Adrenal gland (tissue), 9 donors: ENCODE measurements at regions not wholly inside any gene's neighbourhood (a gene's known extent, or its start where the extent isn't known, plus 50 kb on each side); places are given as distances from the start of the nearest gene placed in this dataset.
"Not testable (repeated sequence)": the region's sequence is repeated elsewhere in the genome, so short reads cannot be mapped to it uniquely, and the experiment has no call there.

Source experiments
- DNase-seq, 7 donors: peaks; one replicate each; pipeline ENCODE4 v3.0.0-alpha.2; 2019 to 2020
- H3K27ac ChIP-seq, 5 donors: fragments of 200-600 bp; sonication (generic) in 4 of 5; 1 replicate in 3 of 5; 2 replicates in 2 of 5; pipeline versions ENCODE4 v1.5.1 to v1.8.0; 2016 to 2020; ENCODE audit warnings: mild to moderate bottlenecking in 1 of 5
- H3K27me3 ChIP-seq: fragments of 200-600 bp; 2 replicates; pipeline ENCODE4 v1.8.0; 2021
- H3K36me3 ChIP-seq, 2 donors: fragments of 200-600 bp; replicated peaks in 1 of 2; 1 replicate in 1 of 2; 2 replicates in 1 of 2; pipeline versions ENCODE4 v1.5.1 to v1.8.0; 2018 to 2022
- H3K4me1 ChIP-seq, 2 donors: fragments of 200-600 bp; replicated peaks in 1 of 2; 1 replicate in 1 of 2; 2 replicates in 1 of 2; pipeline versions ENCODE4 v1.5.1 to v1.8.0; 2018 to 2021
- H3K4me3 ChIP-seq, 4 donors: fragments of 200-600 bp; sonication (generic) in 3 of 4; one replicate each; pipeline ENCODE4 v1.5.1; 2016 to 2018
- H3K9me3 ChIP-seq, 3 donors: fragments of 200-600 bp; sonication (generic) in 1 of 3; replicated peaks in 1 of 3; 1 replicate in 2 of 3; 2 replicates in 1 of 3; pipeline versions ENCODE4 v1.5.1 to v1.8.0; 2016 to 2021
- WGBS, 4 donors: extraction: QIAGEN DNeasy Blood & Tissue Kit in 2 of 4; methylation state at CpG; one replicate each; pipeline versions ENCODE4 v1.1.5 to v1.1.7; 2013 to 2017; 5-methylcytosine and 5-hydroxymethylcytosine counted together
- intact Hi-C, 2 donors: fragments of 100-400 bp; cut with DNase I; formaldehyde crosslinking; loops; one replicate each; pipeline versions ENCODE4 v1.14.1 to v1.15.0; 2022 to 2023
- donor health status: healthy with polysubstance abuse.
- donor health status: Bipolar disorder and iron deficiency.
- donor health status: DM: yes; HTN: yes; CAD: no.
- donor health status: DM: no; HTN: no; CAD: no.
- donor health status: DM: no; HTN: no; CAD: no.

DNA sequence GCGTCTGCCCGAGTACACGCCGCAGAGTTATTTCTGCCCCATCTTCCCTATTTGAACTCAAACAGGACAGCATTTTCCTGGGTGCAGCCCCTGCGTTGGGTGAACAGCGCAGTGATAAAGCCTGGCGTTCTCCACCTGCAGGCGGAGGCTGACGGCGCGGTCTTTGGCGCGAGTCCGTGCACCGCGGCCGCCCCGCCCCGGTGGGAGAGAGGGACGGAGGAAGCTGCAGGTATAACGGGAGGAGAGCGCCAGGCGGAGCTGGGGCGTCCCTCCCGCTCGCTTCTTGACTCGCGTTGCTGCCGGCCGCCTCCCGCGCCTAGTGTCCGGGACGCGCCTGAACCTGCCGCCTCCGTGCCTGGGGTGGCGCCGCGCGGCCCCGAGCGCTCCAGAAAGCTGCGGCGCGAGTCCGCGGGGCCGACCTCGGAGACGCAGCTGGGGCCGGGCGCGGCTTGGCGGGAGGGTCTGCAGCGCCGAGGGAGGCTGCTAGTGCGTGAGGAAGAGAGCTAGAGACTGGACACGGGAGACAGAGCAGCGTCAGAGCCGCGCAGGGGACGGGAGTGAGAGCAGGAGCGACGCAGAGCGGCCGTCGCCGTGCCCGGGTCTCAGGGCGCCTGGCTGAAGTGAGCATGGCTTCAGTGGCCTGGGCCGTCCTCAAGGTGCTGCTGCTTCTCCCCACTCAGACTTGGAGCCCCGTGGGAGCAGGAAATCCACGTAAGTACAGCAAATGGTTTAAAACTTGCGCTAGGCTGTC, 140.7 kb downstream of the SPATA31A7 start:
- H3K4me1 ChIP-seq, H3K9me3 ChIP-seq, H3K27ac ChIP-seq, H3K4me3 ChIP-seq, intact Hi-C loops, H3K36me3 ChIP-seq, H3K27me3 ChIP-seq: not testable (repeated sequence)
- 0 to 8% (median 1%) methylated on average over 2 to 42 of the region's 75 CpGs for WGBS, 4 donors
- peak in 4 of 7 donors; percentile 4 to 41 (median 10) for DNase-seq

DNA sequence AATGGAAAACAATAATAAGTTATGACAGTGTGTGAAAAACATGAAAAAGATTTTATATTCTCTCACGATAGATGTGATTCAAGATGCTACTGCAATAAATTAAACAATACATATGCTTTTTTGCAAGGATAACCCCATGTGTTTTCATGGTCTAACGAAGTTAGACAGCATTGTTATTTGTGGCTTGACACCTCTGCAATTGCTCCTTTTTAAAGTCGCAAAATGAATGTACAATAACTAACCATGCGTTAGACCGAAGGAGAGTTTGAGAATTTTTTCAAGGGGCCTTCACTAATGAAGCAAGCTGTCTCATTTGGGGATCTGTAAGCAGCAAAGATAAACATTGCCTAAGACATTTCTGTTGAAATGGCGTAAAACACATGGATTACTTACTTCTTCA, 167.1 kb downstream of the SPATA31A7 start:
- H3K9me3 ChIP-seq, H3K4me1 ChIP-seq, DNase-seq, H3K27me3 ChIP-seq, H3K27ac ChIP-seq, H3K4me3 ChIP-seq, H3K36me3 ChIP-seq, intact Hi-C loops: not testable (repeated sequence)
- WGBS, 4 donors, result 50 to 81% methylated on average over 1 to 2 of the region's 6 CpGs; no CpG with 5 or more reads in 2 of the 4 donors

GRCh38 chr9:61374390-61374789, 184.6 kb downstream of the SPATA31A7 start:
- intact Hi-C loops, H3K27ac ChIP-seq: not testable (repeated sequence)
- WGBS, 4 donors, result 67 to 69% methylated on average over 1 of the region's 1 CpG; no CpG with 5 or more reads in 2 of the 4 donors

GRCh38 chr9:61376159-61376558, 186.3 kb downstream of the SPATA31A7 start:
- H3K9me3 ChIP-seq, H3K4me1 ChIP-seq, H3K36me3 ChIP-seq, H3K27me3 ChIP-seq, H3K27ac ChIP-seq, intact Hi-C loops, H3K4me3 ChIP-seq, DNase-seq: not testable (repeated sequence)
- no CpG with 5 or more reads among the region's 4 CpGs for WGBS, 4 donors

More at GRCh38 chr9:61374390-61374789, 184.6 kb downstream of the SPATA31A7 start:
- H3K4me3 ChIP-seq, H3K36me3 ChIP-seq, H3K9me3 ChIP-seq, DNase-seq, H3K4me1 ChIP-seq, H3K27me3 ChIP-seq: not testable (repeated sequence)

DNA sequence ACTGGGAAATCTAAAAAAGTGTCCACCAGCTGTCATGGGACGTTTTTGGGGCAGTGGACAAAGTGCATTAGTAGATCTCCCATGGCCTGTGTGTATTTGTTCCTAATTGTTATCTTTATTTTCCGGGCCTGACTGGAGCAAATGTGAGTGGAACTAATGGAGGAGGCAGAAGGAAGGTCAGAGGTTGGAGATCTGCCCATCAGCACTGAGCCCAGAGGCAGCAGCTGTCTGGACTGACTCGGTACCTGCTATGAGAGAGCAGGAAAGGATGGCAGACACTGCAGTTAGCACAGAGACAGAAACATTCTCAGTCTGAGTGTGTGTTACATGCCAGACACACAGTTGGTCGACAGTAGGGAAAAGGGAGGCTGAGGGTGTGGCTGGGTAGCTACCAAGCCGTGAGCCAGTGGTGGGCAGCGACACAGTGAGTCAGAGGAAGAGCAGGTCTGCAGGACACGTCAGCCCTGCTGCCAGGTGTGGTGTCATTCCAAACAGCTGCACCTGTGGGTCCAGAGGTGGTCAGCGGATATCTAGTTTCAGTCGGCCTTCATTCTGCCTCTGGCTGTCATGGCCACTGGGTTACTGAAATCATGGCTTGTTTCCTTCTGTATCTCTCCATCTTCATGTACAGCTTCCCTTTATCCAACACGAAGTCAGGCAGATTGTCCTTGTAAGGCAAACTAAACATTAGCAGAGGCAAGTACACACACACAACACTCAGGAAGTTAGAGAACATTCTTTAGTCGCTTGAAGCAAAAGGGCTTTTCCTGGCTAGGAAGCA, 196.4 kb downstream of the SPATA31A7 start:
- H3K9me3 ChIP-seq, H3K27ac ChIP-seq, H3K36me3 ChIP-seq, H3K27me3 ChIP-seq, H3K4me1 ChIP-seq, intact Hi-C loops, H3K4me3 ChIP-seq: not testable (repeated sequence)
- peak in 1 of 7 donors; percentile 51 for DNase-seq
- 17% methylated on average over 1 of the region's 11 CpGs; no CpG with 5 or more reads in 3 of the 4 donors for WGBS, 4 donors

- H3K36me3 ChIP-seq, H3K27me3 ChIP-seq, intact Hi-C loops, H3K4me3 ChIP-seq, H3K9me3 ChIP-seq, H3K27ac ChIP-seq, H3K4me1 ChIP-seq, DNase-seq: not testable (repeated sequence)
Measured at GRCh38 chr9:61386816-61387102, 196.9 kb downstream of the SPATA31A7 start.

- H3K27ac ChIP-seq, H3K4me1 ChIP-seq, DNase-seq, H3K36me3 ChIP-seq, intact Hi-C loops, H3K9me3 ChIP-seq, H3K4me3 ChIP-seq, H3K27me3 ChIP-seq: not testable (repeated sequence)
- WGBS, 4 donors, result no CpG with 5 or more reads among the region's 1 CpG
Measured at GRCh38 chr9:61402692-61403091, 212.9 kb downstream of the SPATA31A7 start.

- H3K4me3 ChIP-seq, intact Hi-C loops: not testable (repeated sequence)
- 88 to 96% (median 94%) methylated on average over 7 to 8 of the region's 12 CpGs for WGBS, 4 donors
Measured at GRCh38 chr9:61411933-61412605, 222.2 kb downstream of the SPATA31A7 start.

GRCh38 chr9:61412738-61413137, 222.9 kb downstream of the SPATA31A7 start:
- intact Hi-C loops, H3K4me3 ChIP-seq, H3K27ac ChIP-seq, H3K36me3 ChIP-seq, H3K27me3 ChIP-seq, H3K4me1 ChIP-seq, DNase-seq, H3K9me3 ChIP-seq: not testable (repeated sequence)
- WGBS, 4 donors, result 69 to 89% (median 71%) methylated on average over 1 to 2 of the region's 5 CpGs; no CpG with 5 or more reads in 1 of the 4 donors

More at GRCh38 chr9:61411933-61412605, 222.2 kb downstream of the SPATA31A7 start:
- H3K27ac ChIP-seq, H3K27me3 ChIP-seq, DNase-seq, H3K4me1 ChIP-seq, H3K36me3 ChIP-seq, H3K9me3 ChIP-seq: not testable (repeated sequence)

GRCh38 chr9:61418174-61418573, 228.3 kb downstream of the SPATA31A7 start:
- H3K4me3 ChIP-seq, H3K4me1 ChIP-seq, H3K27ac ChIP-seq, intact Hi-C loops, H3K9me3 ChIP-seq, H3K27me3 ChIP-seq, DNase-seq, H3K36me3 ChIP-seq: not testable (repeated sequence)
